HG02943 (cell line): ENCODE measurements at regions not wholly inside any gene's neighbourhood (a gene's known extent, or its start where the extent isn't known, plus 50 kb on each side); places are given as distances from the start of the nearest gene placed in this dataset.

Experiments
- ATAC-seq: cut with Tn5 transposase; IDR thresholded peaks from one replicate; pipeline ENCODE4 v1.9.1; 2021; ENCODE audit warnings: mild to moderate bottlenecking, low read depth, moderate library complexity; ENCODE audit not compliant: unreplicated experiment

GRCh38 chr13:62321895-62322294 is 906.2 kb upstream of the PCDH20 start:
- ATAC-seq: no peak

- no peak for ATAC-seq
These were observed 905.5 kb upstream of the PCDH20 start for GRCh38 chr13:62321139-62321538.

DNA sequence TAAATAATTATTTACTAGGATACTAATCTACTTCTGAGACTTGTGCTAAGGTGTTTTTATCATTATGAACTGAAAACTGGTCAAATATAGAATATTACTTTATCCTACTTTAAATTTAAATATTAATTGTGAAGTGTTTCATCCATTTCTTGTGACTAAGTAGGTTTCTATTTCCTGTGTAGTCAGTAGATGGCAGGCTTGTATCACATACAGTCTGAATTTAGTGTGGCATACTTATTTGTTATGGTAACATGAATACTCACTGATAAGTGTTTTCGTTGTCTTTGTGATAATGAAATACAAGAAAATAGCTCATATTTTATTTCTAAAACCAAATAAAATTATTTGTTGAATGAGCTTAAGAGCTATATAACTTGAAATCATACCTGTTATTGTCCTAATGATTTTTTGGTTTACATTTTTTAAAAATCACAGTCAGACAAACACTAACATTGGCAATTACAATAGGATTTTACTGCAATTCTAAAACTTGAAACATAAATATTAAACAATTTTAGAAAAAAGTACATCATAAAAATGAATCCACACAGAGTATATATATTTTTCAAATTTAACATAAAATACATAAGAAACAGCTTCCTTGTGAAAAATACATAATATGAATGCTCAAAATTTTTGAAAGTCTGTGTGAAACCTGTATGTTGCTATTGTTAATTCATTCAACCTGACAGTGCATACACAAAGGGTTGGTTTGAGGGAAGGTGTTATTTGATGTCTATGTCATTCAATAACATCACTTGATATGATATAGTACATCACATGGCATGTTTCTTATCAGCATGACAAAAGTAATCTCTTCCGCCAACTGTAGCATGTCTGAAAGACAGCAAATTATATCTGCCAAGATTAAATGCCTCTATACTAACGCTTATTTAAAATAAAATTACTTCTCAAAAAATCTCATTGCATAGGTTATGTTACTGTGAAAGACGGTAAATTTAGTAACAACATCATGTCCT is 904.8 kb upstream of the PCDH20 start:
- ATAC-seq: peak; percentile 65

- ATAC-seq: no peak
These were observed 894.3 kb upstream of the PCDH20 start for GRCh38 chr13:62309904-62310303.

GRCh38 chr13:62305756-62306155 is 890.1 kb upstream of the PCDH20 start:
- peak; percentile 89 for ATAC-seq

GRCh38 chr13:62302341-62302740 is 886.7 kb upstream of the PCDH20 start:
- ATAC-seq: no peak

- ATAC-seq: no peak
These were observed 884.3 kb upstream of the PCDH20 start for GRCh38 chr13:62299988-62300387.

DNA sequence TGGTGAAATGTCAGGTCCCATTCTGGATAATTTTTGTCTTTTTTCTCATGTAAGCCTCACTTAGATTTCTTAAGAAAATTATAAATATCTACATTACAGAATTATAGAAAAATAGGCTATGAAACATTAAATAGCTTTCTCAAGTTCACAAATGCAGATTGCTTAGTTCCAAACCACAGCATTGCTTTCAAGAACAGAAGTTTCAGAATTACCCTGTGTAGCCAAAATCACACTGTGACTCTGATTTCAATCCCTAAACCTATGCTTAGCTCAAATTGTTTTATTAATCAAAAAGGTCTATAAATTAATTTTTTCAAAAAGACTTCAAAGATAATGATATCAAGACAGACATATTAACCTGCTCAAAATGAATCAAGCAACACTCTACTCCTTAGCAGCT is 881.2 kb upstream of the PCDH20 start:
- no peak for ATAC-seq

GRCh38 chr13:62294244-62294643 is 878.6 kb upstream of the PCDH20 start:
- no peak for ATAC-seq

DNA sequence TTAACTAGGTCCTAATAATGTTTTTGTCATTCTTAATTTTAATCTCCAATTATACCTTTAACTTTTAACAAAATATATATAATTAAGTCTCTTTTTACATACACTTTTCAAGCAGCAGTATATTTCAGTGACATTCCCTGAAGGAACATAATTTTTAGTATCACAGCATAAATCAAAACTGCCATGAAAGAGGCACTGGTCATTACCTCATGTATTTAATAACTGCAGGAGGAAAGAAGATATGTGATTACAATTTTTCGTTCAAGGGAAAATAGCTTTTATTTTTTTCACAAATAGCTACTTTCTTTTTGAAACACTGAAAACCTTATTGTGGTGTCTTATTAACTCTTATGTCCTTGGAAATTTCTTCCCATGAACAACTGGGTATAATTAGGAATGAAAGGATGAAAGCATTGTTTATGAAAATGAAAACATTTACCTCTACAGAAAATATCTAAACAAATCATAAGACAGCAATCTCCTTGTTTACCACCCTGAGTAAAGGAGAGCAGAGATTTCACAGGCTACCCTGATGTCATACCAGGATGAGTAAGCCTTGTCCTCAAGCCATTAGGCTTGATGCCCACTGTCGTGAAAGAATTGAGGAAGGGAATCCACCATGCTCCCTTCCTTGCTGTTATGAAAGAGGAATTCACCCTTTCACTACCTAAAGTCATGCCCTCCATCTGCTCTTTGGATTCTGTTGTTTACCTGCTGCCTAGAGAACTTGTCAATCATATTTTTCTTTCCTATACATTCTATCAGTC is 877.2 kb upstream of the PCDH20 start:
- ATAC-seq: no peak

DNA sequence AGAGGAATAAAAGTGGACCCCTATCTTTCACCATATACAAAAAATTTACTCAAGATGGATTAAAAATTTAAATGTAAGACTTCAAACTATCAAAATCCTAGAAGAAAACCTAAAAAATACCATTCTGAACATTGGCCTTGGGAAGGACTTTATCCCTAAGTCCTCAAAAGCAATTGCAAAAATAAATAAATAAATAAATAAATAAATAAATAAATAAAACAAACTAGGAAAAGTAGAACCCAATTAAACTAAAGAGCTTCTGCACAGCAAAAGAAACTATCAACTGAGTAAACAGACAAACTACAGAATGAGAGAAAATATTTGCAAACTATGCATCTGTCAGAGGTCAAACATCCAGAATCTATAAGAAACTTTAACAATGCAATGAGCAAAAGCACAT is 874.9 kb upstream of the PCDH20 start:
- ATAC-seq: no peak

GRCh38 chr13:62287764-62288163 is 872.1 kb upstream of the PCDH20 start:
- no peak for ATAC-seq

GRCh38 chr13:62280590-62280989 is 864.9 kb upstream of the PCDH20 start:
- ATAC-seq: no peak

- ATAC-seq: no peak
These were observed 862.6 kb upstream of the PCDH20 start for GRCh38 chr13:62278271-62278670.

- no peak for ATAC-seq
These were observed 836.1 kb upstream of the PCDH20 start for GRCh38 chr13:62251734-62252133.

GRCh38 chr13:62250501-62251201 is 835.0 kb upstream of the PCDH20 start:
- ATAC-seq: no peak

DNA sequence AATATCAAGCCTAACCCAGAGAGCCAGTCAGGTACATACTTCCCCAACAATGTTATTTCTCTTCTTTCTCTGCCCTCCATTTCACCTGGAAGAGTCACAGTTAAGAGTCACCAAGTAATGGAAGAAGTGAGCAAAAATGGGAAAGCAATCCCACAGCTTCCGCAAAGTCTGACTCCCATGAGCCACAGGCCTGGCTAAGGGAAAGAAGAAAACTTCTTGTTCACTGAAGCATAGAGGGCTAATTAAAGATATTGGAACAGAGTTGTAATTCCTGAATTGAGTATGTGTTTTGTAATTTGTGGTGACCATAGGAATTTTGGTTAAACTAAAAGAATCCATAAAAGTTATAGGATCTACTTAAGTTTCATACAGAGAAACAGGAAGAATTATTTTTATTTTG is 830.9 kb upstream of the PCDH20 start:
- ATAC-seq: no peak

DNA sequence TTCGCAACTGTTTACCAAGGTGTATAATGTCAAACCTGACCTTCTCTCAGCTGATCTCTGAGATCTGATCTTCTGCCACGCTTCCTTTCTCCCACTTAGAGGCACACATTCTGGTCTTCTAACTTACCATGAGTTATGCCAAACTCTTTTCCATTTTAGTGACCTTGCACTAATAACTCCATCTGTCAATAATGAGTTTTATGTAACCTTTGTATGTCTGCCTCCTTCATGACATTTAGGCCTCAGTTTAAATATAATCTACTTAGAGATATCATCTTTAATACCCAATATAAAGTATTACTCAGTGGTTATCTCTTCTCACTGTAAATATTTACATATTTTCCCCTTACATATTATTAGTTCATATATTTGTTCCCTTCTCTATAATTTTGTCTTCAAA is 827.5 kb upstream of the PCDH20 start:
- ATAC-seq: no peak

DNA sequence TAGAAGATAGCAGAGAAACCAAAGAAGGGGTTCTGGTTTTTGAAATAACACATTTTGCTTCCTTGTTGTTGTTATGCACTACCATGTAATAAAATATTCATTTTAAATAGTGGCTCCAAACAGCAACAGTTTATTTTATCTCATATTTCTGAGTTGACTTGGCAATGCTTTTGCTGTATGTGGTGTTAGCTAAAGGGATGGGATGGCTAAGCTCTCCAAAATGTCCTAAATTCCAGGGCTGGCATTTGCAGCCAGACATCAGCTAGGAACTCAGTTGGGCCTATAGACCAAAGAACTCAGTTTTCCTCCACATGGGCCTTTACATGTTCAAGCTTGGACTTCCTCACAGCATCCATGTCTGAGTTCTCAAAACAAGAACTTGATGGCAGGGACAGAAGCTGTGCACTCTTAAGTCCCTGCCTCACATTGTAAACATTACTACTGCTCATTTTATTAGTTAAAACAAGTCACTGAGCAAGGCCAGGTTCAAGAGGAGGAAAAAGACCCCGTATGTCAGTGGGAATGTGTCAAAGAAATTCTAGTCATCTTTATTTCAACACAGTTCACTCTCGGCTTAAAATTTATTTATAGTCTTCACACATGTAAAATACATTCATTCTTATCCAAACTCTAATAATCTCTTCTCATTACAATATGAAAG is 819.3 kb upstream of the PCDH20 start:
- no peak for ATAC-seq

DNA sequence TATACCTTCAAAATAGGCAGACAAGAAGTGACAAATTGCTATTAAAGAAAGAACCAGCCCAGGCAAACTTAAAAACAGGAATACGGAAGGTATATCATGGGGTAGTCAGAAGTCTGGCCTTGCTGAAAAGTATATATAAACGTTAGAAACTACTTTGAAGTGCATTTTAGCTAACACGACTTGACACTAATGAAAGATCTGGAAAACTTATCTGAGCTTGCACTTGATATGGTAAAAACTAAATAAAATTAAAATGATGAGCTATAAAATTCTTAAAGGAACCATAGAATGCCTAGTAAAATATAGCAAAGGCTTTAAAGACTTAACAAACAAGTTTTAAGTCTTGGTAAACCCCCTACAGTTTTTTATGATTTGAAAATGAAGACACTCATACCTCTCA is 795.3 kb upstream of the PCDH20 start:
- no peak for ATAC-seq
